AG20443 (cell line): ENCODE measurements at regions not wholly inside any gene's neighbourhood (a gene's known extent, or its start where the extent isn't known, plus 50 kb on each side); places are given as distances from the start of the nearest gene placed in this dataset.

Experiments used
- DNase-seq: peaks from one replicate; pipeline ENCODE4 v3.0.0; 2012; ENCODE audit warnings: low spot score, mixed read lengths

DNA sequence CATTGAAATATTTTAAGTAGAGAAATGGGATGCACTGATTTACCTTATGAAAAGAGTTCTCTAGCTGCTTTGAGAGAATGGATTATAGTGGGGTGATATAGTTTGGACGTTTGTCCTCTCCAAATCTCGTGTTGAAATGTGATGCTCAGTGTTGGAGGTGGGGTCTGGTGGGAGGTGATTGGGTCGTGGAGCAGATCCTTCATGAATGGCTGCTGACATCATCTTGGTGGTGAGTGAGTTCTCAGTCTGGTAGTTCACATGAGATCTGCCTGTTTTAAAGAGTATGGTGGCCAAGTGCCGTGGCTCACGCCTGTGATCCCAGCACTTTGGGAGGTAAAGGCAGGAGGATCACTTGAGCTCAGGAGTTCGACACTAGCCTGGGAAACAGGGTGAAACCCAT lies 58.7 kb upstream of the SH3RF3 start:
- DNase-seq: no peak

DNA sequence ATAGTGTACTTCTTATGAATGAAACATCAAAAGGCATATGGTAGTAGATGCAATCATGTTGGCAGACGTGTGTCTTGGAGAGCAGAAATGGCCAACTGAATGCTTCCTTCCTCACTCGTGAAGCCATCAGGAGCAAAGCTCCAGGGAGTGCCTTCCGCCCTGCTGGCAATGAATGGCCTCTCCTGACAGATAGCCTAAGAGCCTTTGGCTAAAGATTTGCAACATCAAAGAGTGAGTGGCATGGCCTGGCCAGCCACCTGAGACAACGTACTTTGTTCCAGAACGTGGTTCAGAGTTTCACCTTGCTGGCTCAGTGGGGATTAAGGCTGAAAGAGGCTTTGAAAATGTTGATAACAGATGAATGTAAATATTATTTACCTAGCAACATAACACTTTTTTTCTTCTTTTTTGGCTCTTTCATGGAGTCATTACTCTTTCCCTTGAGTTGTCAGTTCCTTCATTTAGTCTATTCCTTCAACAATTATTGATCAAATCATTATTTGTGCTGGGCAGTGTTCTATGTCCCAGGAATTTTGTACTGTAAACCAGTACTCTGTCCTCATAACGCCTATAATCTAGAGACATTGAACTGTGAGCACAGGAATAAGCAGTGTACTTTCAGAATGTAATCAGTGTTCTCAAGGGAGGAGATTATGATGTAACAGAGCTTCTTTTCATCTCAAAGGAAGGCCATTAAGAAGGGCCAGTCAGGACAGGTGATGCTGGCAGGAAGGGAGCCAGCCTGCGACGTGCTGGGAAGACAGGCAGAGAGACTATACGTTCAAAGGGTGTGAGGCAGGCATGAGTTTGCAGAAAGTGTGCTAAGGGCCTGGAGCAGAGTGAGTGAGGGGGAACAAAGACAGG lies 59.4 kb upstream of the SH3RF3 start:
- DNase-seq: no peak

DNA sequence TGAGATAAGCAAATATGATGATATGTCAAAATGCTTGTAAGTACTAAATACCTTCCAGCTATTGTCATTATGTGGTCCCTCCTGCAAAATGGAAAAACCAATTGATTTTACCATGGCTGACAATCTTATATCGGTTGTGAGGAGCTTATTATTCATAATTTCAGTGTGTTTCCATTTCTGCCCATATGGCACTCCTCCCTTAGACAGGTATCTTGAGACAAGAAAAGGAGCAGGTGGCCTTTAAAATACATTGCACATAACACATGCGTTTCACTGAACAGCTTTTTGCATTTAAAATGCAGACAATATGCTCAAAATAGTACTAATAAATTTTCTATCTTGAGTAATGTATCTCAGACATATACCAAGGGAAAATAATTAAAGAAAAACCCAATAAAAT lies 60.2 kb upstream of the SH3RF3 start:
- no peak for DNase-seq

DNA sequence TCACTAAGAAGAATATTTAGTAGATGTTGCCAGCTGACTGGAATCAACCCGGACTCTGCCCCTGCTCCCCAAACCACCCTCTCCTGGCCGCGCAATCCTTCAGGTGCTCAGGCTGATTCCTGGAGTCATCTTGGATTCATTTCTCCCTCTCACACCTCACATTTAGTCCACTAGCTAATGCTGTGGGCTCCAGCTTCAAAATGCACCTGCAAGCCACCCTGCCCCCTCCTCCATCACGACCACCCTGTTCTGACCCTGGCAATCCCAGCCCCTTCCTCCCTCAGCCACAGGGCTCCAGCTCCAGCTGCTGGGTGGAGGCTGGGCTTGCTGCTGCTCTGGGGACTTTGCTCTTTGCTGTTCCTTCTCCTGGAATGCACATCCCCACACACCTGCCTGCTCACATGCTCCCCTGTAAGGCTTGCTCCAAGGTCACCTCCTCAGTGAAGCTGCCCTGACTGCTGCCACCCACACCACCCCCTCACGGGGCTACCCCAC lies 61.3 kb upstream of the SH3RF3 start:
- no peak for DNase-seq

DNA sequence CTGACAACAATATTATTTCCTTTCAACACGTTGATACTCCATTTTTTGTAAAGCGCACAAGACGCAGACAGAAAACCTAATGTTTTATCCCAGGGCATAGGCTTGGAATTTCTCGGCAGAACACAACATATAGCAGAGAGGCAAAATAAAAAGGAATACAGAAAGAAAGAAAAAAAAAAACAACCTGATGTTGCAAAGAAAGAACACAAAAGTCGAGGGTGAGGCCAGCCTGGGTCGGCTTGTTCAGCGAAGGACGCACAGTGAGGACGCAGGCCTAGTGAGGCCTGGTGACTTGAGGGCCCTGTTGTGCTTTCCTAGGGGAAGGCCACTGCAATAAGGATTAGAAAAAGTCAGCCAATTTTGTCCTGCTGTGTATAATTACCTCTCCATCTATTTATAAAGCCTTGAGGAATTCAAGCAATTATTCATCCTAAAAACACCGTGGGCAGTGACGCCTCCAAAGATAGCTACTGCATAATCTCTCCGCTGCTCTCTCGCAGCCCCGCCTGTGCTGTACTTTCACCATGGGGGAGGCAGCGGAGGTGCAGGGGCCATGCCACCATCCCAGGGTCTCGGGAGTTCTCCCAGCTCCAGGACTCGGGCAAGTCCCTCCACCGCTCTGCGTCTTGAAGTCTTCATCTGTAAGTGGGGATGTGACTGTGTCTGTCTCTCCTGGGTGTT lies 61.9 kb upstream of the SH3RF3 start:
- DNase-seq: no peak

DNA sequence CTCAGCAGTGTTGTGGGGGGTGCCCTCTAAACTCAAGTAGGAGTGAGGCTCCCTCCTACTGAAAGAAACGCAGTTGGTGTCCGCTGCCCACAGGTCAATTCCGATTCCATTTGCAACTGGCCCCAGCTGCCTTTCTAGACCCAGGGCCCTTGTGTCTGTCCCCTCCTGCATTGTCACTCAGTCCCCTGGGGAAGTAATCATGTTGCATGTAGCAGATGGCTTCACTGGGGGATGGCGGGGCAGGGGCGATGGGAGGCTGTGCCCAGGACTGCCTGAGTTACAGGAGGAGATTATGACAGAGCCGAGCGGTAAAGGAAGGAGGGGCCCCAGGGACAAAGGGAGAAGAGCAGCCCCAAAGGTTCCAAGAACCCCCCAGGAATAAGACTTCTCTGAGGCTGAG lies 62.5 kb upstream of the SH3RF3 start:
- DNase-seq: no peak

DNA sequence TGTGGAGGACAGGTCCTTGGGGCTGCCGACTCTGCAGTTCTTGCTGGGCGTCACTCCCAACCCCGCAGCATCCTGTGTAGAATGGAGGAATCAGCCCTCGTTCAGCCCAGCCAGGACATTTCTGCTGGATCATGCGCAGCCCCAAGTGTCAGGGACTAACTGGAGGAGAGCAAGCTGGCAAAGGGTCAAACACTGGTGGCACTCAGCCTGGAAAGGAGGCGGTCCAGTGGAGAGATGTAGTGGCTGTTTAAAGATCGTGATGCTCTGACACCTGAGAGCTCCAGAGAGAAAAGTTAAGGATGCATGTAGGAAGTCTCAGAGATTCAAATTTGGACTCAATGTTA lies 63.6 kb upstream of the SH3RF3 start:
- DNase-seq: no peak

DNA sequence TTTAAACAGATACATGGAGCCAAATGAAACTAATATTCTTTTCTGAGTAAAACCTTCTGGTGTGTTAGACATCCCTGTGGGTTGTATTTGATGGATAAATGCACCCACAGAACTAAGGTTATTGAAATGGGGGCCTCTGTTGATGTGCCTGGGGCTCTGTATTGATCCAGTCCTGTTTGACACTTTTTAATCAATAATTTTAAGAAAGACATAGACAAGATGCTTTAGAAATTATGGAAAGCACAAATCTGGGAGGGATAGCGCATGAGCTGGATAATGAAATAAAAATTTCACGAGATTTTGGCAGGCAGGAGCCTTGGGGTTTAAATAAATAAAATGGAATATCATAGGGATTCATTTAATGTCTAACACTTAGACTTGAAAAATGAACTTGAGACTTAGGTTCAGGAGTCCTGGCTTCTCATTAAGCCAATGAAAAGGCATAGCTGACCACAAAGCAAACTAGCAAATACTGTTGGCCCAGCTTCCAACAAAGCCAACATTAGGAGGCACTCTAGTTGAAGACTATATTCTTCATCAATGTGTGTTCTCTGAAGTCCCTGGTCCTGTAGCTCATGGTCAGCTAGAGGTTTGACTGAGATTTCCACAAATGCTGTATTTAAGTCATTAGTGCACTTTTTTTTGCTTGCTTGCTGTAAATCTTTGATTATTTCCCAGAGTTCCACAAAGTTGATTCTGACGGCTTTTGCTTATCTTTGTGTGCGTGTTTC lies 64.2 kb upstream of the SH3RF3 start:
- no peak for DNase-seq

DNA sequence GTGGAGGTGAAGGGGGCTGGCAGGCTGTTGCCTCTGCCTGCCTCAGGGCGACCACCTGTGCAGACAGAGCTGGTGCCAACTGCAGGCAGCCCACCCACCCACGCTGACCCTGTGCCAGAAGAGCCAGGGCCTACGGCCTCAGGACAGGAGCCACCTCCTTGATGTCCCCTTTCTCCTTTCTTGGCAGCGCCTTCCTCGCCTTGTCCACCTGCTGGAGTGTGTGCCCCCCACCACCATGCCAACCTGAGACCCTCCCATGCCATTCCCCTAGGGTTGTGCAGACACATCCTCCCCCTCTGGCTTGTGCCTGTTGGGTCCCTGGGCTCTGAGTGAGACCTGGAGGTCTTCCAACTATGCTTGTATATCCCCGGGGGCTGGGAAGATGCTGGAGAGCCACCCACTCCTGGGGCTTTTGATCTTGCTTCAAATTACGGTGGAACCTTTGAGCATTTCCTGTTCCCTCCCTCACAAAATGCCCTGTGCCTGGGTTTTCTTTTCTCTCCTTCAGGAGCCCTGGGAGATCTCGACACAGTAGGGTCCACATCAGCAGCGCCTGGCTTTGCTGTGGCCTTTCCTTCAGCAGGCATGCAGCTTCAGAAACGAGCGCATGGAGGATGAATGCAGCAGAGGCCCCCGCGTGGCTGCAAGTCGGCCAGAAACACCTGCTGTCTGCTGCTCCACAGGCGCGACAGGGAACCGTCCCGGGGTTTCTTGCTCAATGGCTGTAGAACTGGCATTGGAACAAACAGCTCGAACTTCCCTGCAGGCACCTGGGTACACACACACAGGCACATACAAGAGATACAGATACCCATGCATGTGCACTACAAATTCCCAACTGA lies 65.9 kb upstream of the SH3RF3 start:
- no peak for DNase-seq

DNA sequence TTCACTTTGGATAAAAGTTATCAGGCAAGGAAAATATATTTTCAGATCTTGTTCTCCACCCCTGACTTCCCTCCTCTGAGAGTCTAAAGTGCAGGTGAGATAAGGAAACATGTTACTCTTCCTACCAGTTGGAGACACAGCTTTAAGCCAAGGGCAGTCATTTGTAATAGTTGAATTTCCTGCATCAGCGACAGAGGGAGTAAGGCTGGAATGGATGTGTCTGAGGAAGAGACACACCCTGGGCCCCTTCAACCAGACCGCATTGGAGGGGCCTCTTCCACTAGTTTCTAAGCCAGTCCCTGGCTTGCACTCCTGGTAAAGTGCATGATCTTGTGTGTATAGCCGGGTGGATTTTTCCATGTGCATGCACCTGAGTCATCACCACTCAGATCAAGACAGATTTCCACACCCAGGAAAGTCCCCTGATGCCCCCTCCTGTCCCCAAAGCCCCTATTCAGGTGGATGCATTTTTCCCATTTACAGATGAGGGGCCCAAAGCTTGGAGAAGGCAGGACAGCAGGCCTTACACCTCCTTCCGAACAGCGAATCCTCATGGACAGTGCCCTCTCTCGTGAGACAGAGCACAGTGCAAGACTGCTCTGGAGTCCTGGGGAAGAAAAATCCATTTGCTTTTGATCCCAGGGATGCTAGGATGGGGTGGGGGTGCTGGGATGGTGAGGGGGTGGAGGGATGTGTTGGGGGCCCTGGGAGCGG lies 66.7 kb upstream of the SH3RF3 start:
- no peak for DNase-seq

DNA sequence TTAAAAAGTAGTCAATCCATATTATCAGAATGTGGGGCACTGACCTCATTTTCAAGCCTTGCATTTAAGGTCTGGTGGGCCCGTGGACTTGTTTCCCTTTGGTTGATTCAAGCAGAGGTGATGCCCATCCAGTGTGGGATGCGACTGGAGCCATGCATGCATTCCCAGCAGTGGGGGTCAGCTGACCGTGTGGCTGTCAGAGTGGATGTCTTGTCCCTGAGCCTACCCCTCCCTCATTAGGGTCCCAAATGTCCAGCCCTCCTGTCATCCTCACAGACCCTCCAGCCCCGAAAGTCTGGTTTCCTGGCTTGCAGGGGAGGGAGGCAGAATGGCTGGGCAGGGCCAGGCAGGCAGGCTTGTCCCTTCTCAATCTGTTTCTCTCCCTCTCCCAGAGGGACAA lies 67.3 kb upstream of the SH3RF3 start:
- DNase-seq: no peak

DNA sequence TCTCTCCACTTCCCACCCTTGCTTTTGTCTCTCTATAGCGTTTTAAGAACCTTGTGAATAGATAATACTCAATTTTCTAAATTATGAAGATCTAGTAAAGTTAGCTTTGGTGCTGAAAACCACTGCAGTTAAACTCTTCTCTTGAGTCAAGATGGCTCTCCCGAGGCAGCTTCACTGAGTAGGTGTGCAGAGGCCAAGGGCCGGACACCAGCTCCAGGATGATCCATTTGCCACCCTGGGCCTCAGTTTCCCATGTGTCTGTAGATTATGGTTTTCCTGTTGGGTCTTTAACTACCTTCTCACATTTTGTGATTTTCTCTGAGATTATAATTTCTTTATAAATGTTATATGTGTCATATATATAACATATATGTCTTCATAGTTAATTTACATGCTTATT lies 68.5 kb upstream of the SH3RF3 start:
- DNase-seq: no peak

DNA sequence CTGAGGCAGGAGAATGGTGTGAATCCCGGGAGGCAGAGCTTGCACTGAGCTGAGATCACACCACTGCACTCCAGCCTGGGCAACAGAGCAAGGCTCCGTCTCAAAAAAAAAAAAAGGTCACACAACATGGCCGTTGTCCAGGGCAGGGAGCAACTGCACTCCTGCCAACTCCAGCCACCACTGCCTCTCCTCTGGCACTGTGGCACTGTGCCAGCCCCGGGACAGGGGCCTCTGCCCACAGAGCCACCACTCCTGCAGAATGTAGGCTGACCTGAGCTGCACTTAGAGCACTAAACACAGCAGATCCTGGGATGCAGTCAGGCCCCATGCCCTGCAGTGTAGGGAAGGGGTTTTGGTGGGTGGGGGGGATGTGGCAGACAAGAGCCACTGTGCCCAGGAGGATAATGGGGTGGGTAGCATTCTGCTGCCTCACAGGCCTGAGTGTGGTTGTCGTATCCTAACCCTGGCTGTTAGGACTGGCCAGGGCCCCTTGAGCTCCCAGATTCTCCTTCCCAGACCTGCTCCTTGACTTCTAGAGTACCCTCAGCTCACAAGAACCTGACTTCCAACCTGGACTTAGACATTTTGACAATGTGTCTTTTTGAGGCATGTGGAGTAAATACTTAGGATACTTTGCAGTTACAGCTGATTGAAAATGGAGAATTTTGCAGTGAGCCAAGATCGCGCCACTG lies 69.4 kb upstream of the SH3RF3 start:
- DNase-seq: no peak

DNA sequence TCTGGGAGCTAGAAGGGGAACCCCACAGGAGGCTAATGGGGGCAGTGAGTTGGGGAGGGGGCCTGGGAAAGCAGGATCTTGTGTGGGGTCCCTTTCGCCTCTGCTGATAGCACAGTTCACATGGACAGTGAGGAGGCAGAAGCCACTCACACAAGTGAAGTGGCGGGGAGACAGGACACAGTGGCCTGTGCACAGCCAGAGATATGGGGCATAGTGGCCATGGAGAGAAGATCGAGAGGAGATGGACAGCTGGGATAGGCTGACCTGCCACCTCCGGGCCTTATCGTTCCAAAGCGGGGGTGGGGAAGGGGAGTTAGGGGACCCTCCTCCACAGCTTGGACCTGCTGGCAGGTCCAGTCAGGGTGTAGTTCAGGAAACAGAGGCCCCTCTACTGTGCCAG lies 69.8 kb upstream of the EDAR start:
- DNase-seq: no peak

DNA sequence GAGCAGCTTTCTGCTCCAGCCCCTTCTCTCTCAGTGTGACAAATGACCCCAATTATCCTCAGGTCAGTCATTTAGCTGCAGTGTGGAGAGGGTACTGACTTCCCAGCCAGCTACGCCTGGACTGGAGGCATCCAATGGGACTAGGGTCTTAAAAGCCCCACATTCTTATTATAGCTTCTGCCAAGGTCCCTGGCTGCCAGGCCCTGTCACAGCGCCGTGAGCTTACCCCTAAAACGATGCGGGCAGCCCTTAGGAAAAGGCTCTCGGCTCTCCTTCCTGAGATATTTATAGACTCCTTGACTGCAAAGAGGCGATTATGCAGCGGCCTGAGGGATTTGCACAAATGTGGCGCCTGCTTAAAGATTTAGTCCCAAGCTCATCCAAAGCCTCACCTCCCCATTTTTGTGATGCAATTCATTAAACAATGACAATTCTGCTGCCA lies 69.2 kb upstream of the EDAR start:
- no peak for DNase-seq

DNA sequence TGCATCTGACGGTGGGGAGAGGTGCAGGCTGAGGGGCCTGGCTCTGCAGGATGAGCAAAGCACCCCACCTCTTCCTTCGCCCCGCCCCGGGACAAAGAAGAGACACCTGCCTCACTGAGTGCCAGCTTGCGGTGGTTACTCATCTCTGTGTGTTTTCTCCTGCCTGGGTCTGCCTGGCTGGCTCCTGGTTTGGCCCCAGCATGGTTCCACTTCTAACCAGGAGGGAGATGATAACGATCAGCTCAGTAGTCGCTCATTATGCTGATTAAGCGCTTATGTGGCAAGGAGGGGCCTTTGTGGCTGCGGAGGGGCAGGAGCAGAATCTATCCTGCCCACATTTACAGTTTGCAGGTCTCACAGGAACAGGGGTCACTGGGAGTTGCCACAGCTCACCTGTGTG lies 68.7 kb upstream of the EDAR start:
- no peak for DNase-seq

DNA sequence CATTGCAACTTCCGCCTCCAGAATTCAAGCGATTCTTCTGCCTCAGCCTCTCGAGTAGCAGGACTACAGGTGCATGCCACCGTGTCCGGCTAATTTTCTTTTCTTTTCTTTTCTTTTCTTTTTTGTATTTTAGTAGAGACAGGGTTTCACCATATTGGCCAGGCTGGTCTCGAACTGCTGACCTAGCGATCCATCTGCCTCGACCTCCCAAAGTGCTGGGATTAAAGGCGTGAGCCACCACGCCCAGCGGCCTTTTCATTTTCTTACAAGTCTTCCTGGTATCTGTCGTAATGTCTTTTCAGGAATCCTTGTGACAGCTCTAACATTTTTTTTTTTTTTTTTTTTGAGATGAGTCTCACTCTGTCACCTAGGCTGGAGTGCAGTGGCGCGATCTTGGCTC lies 66.4 kb upstream of the EDAR start:
- DNase-seq: no peak

DNA sequence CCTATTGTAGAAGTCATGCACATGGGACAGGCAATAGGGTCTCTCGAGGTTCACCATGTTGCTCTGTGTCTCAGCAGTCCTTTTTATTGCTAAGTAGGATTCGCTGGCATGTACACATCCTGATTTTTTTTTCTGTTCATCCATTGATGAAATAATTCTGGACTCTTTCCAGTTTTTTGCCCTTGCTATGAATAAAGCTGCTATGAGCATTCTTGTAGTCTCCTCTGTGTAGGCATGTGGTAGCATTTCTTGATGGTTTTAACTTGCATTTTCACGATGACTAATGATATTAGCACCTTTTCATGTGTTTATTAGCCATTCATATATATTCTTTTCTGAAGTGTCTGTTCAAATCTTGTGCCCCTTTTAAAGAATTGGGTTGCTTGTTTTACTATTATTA lies 65.8 kb upstream of the EDAR start:
- DNase-seq: no peak

DNA sequence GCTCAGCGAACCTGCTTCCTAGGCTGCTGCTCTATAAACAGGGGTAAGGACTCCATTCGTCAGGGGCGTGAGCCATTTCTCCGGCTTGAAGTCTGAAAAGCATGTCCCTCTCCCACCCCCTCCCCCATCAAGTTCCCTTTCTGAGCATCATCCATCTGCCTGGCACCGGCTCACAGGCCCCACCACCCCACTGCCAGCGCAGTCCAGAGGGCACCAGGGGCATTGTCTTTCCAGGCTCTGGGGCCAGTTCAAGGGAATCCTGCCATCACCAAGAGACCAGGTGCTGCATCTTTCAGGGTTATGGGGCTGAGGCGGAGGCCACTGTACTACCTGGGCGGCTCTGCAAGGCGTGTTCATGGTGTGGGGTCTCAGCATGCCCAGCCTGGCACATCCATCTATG lies 64.7 kb upstream of the EDAR start:
- no peak for DNase-seq

DNA sequence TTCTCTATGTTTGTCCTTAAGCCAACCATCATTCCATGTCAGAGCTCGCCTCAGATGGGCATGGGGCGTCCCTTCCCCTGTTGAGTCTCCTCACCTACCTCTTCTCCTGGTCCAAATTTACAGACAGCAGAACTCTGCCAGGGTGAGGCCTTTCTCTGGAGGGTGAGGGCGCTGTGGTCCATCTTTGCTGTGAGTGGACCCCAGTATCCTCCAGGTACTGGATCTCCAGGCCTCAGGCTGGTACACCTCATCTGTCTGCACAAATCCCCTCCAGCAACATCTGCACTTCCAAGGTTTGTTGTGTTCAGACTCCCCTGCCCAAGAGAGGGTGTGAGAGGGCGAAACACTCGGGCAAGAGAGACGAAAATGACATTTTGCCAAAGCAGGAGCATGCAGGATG lies 63.9 kb upstream of the EDAR start:
- DNase-seq: no peak

DNA sequence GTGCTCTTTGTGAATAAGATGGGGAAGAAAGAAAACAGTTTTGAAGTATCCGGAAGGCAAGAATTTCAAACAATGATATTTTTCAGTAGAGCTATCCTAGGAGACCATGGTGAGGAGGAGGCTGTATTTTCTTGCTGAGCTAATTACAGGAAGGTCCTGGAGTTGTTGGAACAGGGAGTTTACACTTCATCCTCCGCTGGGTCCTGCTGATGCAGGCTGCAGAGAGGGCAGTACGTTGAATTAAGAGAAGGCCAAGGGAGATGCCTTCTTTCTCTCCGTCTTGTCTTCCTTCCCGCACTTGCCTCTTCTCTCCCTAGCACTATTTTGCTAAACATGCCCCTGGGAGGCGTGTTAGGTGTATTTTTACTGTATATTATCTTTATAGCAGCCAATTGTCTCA lies 60.0 kb upstream of the EDAR start:
- no peak for DNase-seq
